Activated T-helper 1 cell treated with anti-CD3 and anti-CD28 coated beads, Interleukin-12 subunit alpha, Interleukin-12 subunit beta, Interleukin-2, Interleukin-4 antibody, amounts not matched to agents 30 ng/mL and 10 ng/mL and 1 ng/mL, durations not matched to agents 14 hours and 24 hours and 36 hours (primary cell): ENCODE measurements at regions not wholly inside any gene's neighbourhood (a gene's known extent, or its start where the extent isn't known, plus 50 kb on each side); places are given as distances from the start of the nearest gene placed in this dataset.

Experiments used
- DNase-seq: peaks from one replicate; pipeline ENCODE4 v3.0.0; 2021; ENCODE audit warnings: low spot score
- H3K27ac Mint-ChIP-seq: one replicate; pipeline ENCODE4 v1.8.0; 2021; ENCODE audit warnings: mild to moderate bottlenecking, mixed read lengths
- H3K27me3 Mint-ChIP-seq: one replicate; pipeline ENCODE4 v1.8.0; 2022; ENCODE audit warnings: mild to moderate bottlenecking, moderate library complexity, mixed read lengths; ENCODE audit not compliant: insufficient read depth
- H3K36me3 Mint-ChIP-seq: one replicate; pipeline ENCODE4 v1.8.0; 2021; ENCODE audit warnings: low read depth, mixed read lengths
- H3K4me1 Mint-ChIP-seq: one replicate; pipeline ENCODE4 v1.8.0; 2021; ENCODE audit warnings: low read depth, mixed read lengths
- H3K4me3 Mint-ChIP-seq: one replicate; pipeline ENCODE4 v1.8.0; 2021; ENCODE audit warnings: mild to moderate bottlenecking, moderate library complexity, mixed read lengths
- H3K9me3 Mint-ChIP-seq: one replicate; pipeline ENCODE4 v1.8.0; 2021; ENCODE audit warnings: mixed read lengths
- intact Hi-C: fragments of 100-400 bp; cut with micrococcal nuclease; formaldehyde crosslinking; loops from one replicate; pipeline ENCODE4 v1.15.1; 2024

GRCh38 chr3:159894386-159894785, 94.2 kb upstream of the IL12A start:
- H3K27ac Mint-ChIP-seq: no peak overlapping the region
- no peak overlapping the region for H3K4me3 Mint-ChIP-seq
- DNase-seq: no peak
- no peaks in the 10 kb centered on the region for H3K36me3 Mint-ChIP-seq
- no peaks in the 10 kb centered on the region for H3K4me1 Mint-ChIP-seq
- peaks cover 36% of the 10 kb centered on the region for H3K27me3 Mint-ChIP-seq
- intact Hi-C loops: no loop called here
- no peaks in the 10 kb centered on the region for H3K9me3 Mint-ChIP-seq

- H3K9me3 Mint-ChIP-seq: no peaks in the 10 kb centered on the region
- no peak for DNase-seq
- intact Hi-C loops: no loop called here
- peaks cover 33% of the 10 kb centered on the region for H3K27me3 Mint-ChIP-seq
- no peak overlapping the region for H3K27ac Mint-ChIP-seq
- H3K4me1 Mint-ChIP-seq: no peaks in the 10 kb centered on the region
- H3K36me3 Mint-ChIP-seq: no peaks in the 10 kb centered on the region
- no peak overlapping the region for H3K4me3 Mint-ChIP-seq
Measured at GRCh38 chr3:159895430-159895829, 93.2 kb upstream of the IL12A start.

GRCh38 chr3:159896543-159896942, 92.1 kb upstream of the IL12A start:
- intact Hi-C loops: no loop called here
- no peak for DNase-seq
- Mint-ChIP-seq H3K9me3 (no peaks in the 10 kb centered on the region), H3K4me1 (no peaks in the 10 kb centered on the region), H3K4me3 (no peak overlapping the region), H3K27me3 (peaks cover 28% of the 10 kb centered on the region), H3K36me3 (no peaks in the 10 kb centered on the region), H3K27ac (no peak overlapping the region)

GRCh38 chr3:159897331-159898075, 91.1 kb upstream of the IL12A start:
- no peaks in the 10 kb centered on the region for H3K36me3 Mint-ChIP-seq
- no peaks in the 10 kb centered on the region for H3K9me3 Mint-ChIP-seq
- H3K27ac Mint-ChIP-seq: no peak overlapping the region
- H3K4me3 Mint-ChIP-seq: no peak overlapping the region
- H3K4me1 Mint-ChIP-seq: no peaks in the 10 kb centered on the region
- intact Hi-C loops: no loop called here
- DNase-seq: no peak
- H3K27me3 Mint-ChIP-seq: peaks cover 27% of the 10 kb centered on the region

GRCh38 chr3:159898147-159898546, 90.5 kb upstream of the IL12A start:
- no peak overlapping the region for H3K4me3 Mint-ChIP-seq
- no peaks in the 10 kb centered on the region for H3K36me3 Mint-ChIP-seq
- no peaks in the 10 kb centered on the region for H3K4me1 Mint-ChIP-seq
- intact Hi-C loops: no loop called here
- no peaks in the 10 kb centered on the region for H3K9me3 Mint-ChIP-seq
- H3K27me3 Mint-ChIP-seq: peaks cover 23% of the 10 kb centered on the region
- no peak for DNase-seq
- H3K27ac Mint-ChIP-seq: no peak overlapping the region

GRCh38 chr3:159899166-159899565, 89.5 kb upstream of the IL12A start:
- no peaks in the 10 kb centered on the region for H3K9me3 Mint-ChIP-seq
- no peak overlapping the region for H3K27ac Mint-ChIP-seq
- H3K36me3 Mint-ChIP-seq: no peaks in the 10 kb centered on the region
- DNase-seq: no peak
- H3K4me3 Mint-ChIP-seq: no peak overlapping the region
- peaks cover 22% of the 10 kb centered on the region for H3K27me3 Mint-ChIP-seq
- no peaks in the 10 kb centered on the region for H3K4me1 Mint-ChIP-seq
- intact Hi-C loops: no loop called here

GRCh38 chr3:159902546-159903314, 85.9 kb upstream of the IL12A start:
- Mint-ChIP-seq H3K9me3 (no peaks in the 10 kb centered on the region), H3K36me3 (no peaks in the 10 kb centered on the region), H3K27ac (no peak overlapping the region), H3K27me3 (peaks cover 29% of the 10 kb centered on the region), H3K4me3 (no peak overlapping the region), H3K4me1 (no peaks in the 10 kb centered on the region)
- no peak for DNase-seq
- intact Hi-C loops: no loop called here

- H3K36me3 Mint-ChIP-seq: no peaks in the 10 kb centered on the region
- intact Hi-C loops: no loop called here
- no peak overlapping the region for H3K4me3 Mint-ChIP-seq
- no peak overlapping the region for H3K27ac Mint-ChIP-seq
- no peaks in the 10 kb centered on the region for H3K9me3 Mint-ChIP-seq
- peaks cover 27% of the 10 kb centered on the region for H3K27me3 Mint-ChIP-seq
- no peaks in the 10 kb centered on the region for H3K4me1 Mint-ChIP-seq
- DNase-seq: no peak
Measured at GRCh38 chr3:159904455-159904854, 84.2 kb upstream of the IL12A start.

- DNase-seq: no peak
- H3K9me3 Mint-ChIP-seq: no peaks in the 10 kb centered on the region
- H3K27me3 Mint-ChIP-seq: peaks cover 27% of the 10 kb centered on the region
- intact Hi-C loops: no loop called here
- H3K27ac Mint-ChIP-seq: no peak overlapping the region
- H3K4me3 Mint-ChIP-seq: no peak overlapping the region
- H3K36me3 Mint-ChIP-seq: no peaks in the 10 kb centered on the region
- no peaks in the 10 kb centered on the region for H3K4me1 Mint-ChIP-seq
Measured at GRCh38 chr3:159904911-159905310, 83.7 kb upstream of the IL12A start.

- H3K4me3 Mint-ChIP-seq: no peak overlapping the region
- peaks cover 13% of the 10 kb centered on the region for H3K4me1 Mint-ChIP-seq
- H3K27me3 Mint-ChIP-seq: peaks cover 23% of the 10 kb centered on the region
- no peaks in the 10 kb centered on the region for H3K36me3 Mint-ChIP-seq
- DNase-seq: no peak
- H3K27ac Mint-ChIP-seq: no peak overlapping the region
- intact Hi-C loops: no loop called here
- no peaks in the 10 kb centered on the region for H3K9me3 Mint-ChIP-seq
Measured at GRCh38 chr3:159907828-159908227, 80.8 kb upstream of the IL12A start.

GRCh38 chr3:159910991-159911663, 77.5 kb upstream of the IL12A start:
- no peaks in the 10 kb centered on the region for H3K36me3 Mint-ChIP-seq
- H3K4me1 Mint-ChIP-seq: peaks cover 13% of the 10 kb centered on the region
- peak overlapping the region; percentile 47 for H3K4me3 Mint-ChIP-seq
- peaks cover 11% of the 10 kb centered on the region for H3K27me3 Mint-ChIP-seq
- DNase-seq: no peak
- intact Hi-C loops: loop anchor here (5.0 kb wide), 1 partner anchor 76 kb away; the partner anchor contains the start of gene IL12A
- no peak overlapping the region for H3K27ac Mint-ChIP-seq
- no peaks in the 10 kb centered on the region for H3K9me3 Mint-ChIP-seq

- H3K4me3 Mint-ChIP-seq: peak overlapping the region; percentile 47
- DNase-seq: no peak
- H3K27me3 Mint-ChIP-seq: peaks cover 7% of the 10 kb centered on the region
- no peaks in the 10 kb centered on the region for H3K9me3 Mint-ChIP-seq
- peaks cover 13% of the 10 kb centered on the region for H3K4me1 Mint-ChIP-seq
- H3K27ac Mint-ChIP-seq: peak overlapping the region; percentile 7
- no peaks in the 10 kb centered on the region for H3K36me3 Mint-ChIP-seq
- intact Hi-C loops: loop anchor here (5.0 kb wide), 1 partner anchor 76 kb away; the partner anchor contains the start of gene IL12A
Measured at GRCh38 chr3:159911664-159912037, 77.0 kb upstream of the IL12A start.
